ENCODE measurements at regions not wholly inside any gene's neighbourhood (a gene's known extent, or its start where the extent isn't known, plus 50 kb on each side); places are given as distances from the start of the nearest gene placed in this dataset.

GRCh38 chr2:117707874-117708273 lies 106.6 kb upstream of the DDX18 start:
- Histone ChIP-seq H4K5ac (ENCODE audit: insufficient read length, low read depth, low read length) (no peak overlapping the region), H2BK20ac (ENCODE audit: low read length) (no peak overlapping the region), H3K56ac (replicated peaks; ENCODE audit: insufficient read length, low read depth, low read length) (no peak overlapping the region), H3K4ac (replicated peaks; ENCODE audit: insufficient read length, low read depth, low read length) (no peak overlapping the region), H3K79me2 (ENCODE audit: control insufficient read depth in 1 of 2, insufficient read depth in 2 of 2, low read length in 2 of 2) (no peaks in the 10 kb centered on the region), H2BK5ac (ENCODE audit: low read depth, low read length) (no peak overlapping the region), H3K23me2 (ENCODE audit: low read depth, low read length) (no peaks in the 10 kb centered on the region), H3K23ac (ENCODE audit: insufficient read length) (no peak overlapping the region), H3K9me3 (ENCODE audit: insufficient read depth in 2 of 2, low read depth in 1 of 2, low read length in 1 of 2) (no peaks in the 10 kb centered on the region), H2AFZ (ENCODE audit: low read length) (no peak overlapping the region), H3K27ac (ENCODE audit: low read depth, low read length) (no peak overlapping the region), H4K8ac (ENCODE audit: extremely low read depth, insufficient read depth, low read length) (no peak overlapping the region), H2BK12ac (ENCODE audit: low read depth, low read length) (no peak overlapping the region), H4K91ac (replicated peaks; ENCODE audit: insufficient read length, low read length) (no peak overlapping the region), H3K14ac (ENCODE audit: insufficient read length) (no peak overlapping the region), H3K9ac (replicated peaks in 1 of 4; ENCODE audit: extremely low read depth in 1 of 4, low read depth in 3 of 4, low read length in 3 of 4) (no peak overlapping the region), H3K4me3 (ENCODE audit: extremely low read depth in 1 of 4, insufficient read depth in 2 of 4, low read depth in 3 of 4, low read length in 4 of 4) (no peak overlapping the region), H3K27me3 (replicated peaks in 1 of 4; ENCODE audit: control insufficient read depth in 3 of 4, extremely low read depth in 1 of 4, insufficient read depth in 3 of 4, low read length in 3 of 4) (no peaks in the 10 kb centered on the region), H2BK15ac (ENCODE audit: low read length) (no peak overlapping the region), H3K36me3 (ENCODE audit: control insufficient read depth in 2 of 4, insufficient read depth in 4 of 4, low read length in 3 of 4) (no peaks in the 10 kb centered on the region), H3K4me1 (replicated peaks in 1 of 4; ENCODE audit: control insufficient read depth in 3 of 4, insufficient read depth in 4 of 4, low read length in 3 of 4) (no peaks in the 10 kb centered on the region), H4K20me1 (replicated peaks in 1 of 2; ENCODE audit: control insufficient read depth in 1 of 2, insufficient read depth in 2 of 2, low read length in 2 of 2) (no peaks in the 10 kb centered on the region), H3K79me1 (ENCODE audit: low read depth, low read length) (no peaks in the 10 kb centered on the region), H2BK120ac (replicated peaks; ENCODE audit: low read depth, low read length) (no peak overlapping the region), H3K18ac (ENCODE audit: extremely low read depth, low read length) (no peak overlapping the region), H2AK5ac (ENCODE audit: low read depth, low read length) (no peak overlapping the region), H3K4me2 (ENCODE audit: insufficient read depth in 1 of 2, low read depth in 2 of 2, low read length in 2 of 2) (no peak overlapping the region)
- FAIRE-seq: no peak
- POLR2A ChIA-PET (ENCODE audit: partially characterized antibody): interaction anchor here (0.9 kb wide), 1 partner anchor 97 kb away, joined by 3 read pairs; no protein-coding TSS in a partner anchor
- CTCF ChIA-PET (ENCODE audit: partially characterized antibody): interaction anchor here (0.7 to 1.3 kb wide), 2 partner anchors 8 to 78 kb away, joined by 3 read pairs; no protein-coding TSS in a partner anchor
- DNase-seq (ENCODE audit: low read depth in 1 of 2, low spot score in 2 of 2): no peak
- TF ChIP-seq SIN3A (conservative IDR thresholded peaks at IDR 0.05 in 1 of 2, IDR thresholded peaks at IDR 0.05 in 1 of 2; ENCODE audit: low read depth in 1 of 2, low read length in 2 of 2) (no peak), USF2 (IDR thresholded peaks at IDR 0.05; ENCODE audit: low read length) (no peak), RNF2 (IDR thresholded peaks at IDR 0.05; ENCODE audit: borderline replicate concordance, low read depth, low read length, missing control alignments, poor library complexity, severe bottlenecking) (no peak), FOSL1 (IDR thresholded peaks at IDR 0.05; ENCODE audit: insufficient read depth, low read depth, low read length) (no peak), CTCF (IDR thresholded peaks at IDR 0.05; ENCODE audit: control extremely low read depth in 1 of 3, insufficient read depth in 1 of 3, low read depth in 1 of 3, low read length in 3 of 3) (no peak), POU5F1 (IDR thresholded peaks at IDR 0.05; ENCODE audit: low read depth, low read length) (no peak), SUZ12 (IDR thresholded peaks at IDR 0.05; ENCODE audit: low read length) (no peak), SIX5 (IDR thresholded peaks at IDR 0.05; ENCODE audit: low read depth, low read length) (no peak), TBP (IDR thresholded peaks at IDR 0.05; ENCODE audit: low read depth, low read length) (no peak), JUND (IDR thresholded peaks at IDR 0.05; ENCODE audit: low read length) (no peak), CEBPB (IDR thresholded peaks at IDR 0.05; ENCODE audit: low read depth, low read length) (no peak), CHD1 (IDR thresholded peaks at IDR 0.05; ENCODE audit: low read depth, low read length) (no peak)
